AG09319 (cell line): ENCODE measurements at regions not wholly inside any gene's neighbourhood (a gene's known extent, or its start where the extent isn't known, plus 50 kb on each side); places are given as distances from the start of the nearest gene placed in this dataset.

Source experiments
- DNase-seq: peaks from one replicate; pipeline ENCODE4 v3.0.0-alpha.2; 2010; ENCODE audit warnings: low read depth; ENCODE audit errors: extremely low read depth
- TF ChIP-seq, protein P1 (sequence below): IDR thresholded peaks from 2 replicates; pipeline ENCODE4 v1.5.1; 2011; ENCODE audit warnings: low read depth, mild to moderate bottlenecking, inconsistent platforms, low read length, moderate library complexity

DNA sequence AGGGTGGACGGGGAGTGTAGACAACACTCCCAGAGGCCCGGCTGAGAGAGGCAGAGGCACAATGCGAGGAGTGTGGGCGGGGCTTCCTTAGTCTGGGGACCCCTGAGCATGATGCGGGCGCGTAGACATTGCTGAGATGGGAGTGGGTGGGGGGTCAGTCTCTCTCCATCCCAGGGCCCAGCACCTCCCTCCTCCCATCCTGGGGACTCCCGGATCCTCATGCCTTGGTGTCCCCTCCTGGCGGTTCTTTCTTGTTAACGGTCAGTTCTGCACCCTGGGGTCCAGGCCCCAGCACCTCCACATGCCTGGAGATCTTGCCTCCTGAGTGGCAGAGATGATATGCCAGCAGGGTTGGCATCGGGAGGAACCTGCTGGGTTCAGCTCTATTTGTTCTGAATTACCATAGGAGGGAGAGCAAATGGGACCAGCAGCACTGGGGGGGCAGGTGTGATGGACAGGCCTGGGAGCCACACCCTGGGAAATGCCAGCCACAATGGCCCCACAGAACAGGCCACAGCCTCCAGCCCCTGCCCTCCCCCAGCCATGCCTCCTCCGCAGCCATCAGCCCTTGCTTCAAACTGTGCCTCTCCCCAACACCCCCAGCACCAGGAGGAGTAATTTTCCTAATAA, 55.7 kb downstream of the RTL6 start:
- TF ChIP-seq, protein P1, sequence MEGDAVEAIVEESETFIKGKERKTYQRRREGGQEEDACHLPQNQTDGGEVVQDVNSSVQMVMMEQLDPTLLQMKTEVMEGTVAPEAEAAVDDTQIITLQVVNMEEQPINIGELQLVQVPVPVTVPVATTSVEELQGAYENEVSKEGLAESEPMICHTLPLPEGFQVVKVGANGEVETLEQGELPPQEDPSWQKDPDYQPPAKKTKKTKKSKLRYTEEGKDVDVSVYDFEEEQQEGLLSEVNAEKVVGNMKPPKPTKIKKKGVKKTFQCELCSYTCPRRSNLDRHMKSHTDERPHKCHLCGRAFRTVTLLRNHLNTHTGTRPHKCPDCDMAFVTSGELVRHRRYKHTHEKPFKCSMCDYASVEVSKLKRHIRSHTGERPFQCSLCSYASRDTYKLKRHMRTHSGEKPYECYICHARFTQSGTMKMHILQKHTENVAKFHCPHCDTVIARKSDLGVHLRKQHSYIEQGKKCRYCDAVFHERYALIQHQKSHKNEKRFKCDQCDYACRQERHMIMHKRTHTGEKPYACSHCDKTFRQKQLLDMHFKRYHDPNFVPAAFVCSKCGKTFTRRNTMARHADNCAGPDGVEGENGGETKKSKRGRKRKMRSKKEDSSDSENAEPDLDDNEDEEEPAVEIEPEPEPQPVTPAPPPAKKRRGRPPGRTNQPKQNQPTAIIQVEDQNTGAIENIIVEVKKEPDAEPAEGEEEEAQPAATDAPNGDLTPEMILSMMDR: no peak
- DNase-seq: no peak

DNA sequence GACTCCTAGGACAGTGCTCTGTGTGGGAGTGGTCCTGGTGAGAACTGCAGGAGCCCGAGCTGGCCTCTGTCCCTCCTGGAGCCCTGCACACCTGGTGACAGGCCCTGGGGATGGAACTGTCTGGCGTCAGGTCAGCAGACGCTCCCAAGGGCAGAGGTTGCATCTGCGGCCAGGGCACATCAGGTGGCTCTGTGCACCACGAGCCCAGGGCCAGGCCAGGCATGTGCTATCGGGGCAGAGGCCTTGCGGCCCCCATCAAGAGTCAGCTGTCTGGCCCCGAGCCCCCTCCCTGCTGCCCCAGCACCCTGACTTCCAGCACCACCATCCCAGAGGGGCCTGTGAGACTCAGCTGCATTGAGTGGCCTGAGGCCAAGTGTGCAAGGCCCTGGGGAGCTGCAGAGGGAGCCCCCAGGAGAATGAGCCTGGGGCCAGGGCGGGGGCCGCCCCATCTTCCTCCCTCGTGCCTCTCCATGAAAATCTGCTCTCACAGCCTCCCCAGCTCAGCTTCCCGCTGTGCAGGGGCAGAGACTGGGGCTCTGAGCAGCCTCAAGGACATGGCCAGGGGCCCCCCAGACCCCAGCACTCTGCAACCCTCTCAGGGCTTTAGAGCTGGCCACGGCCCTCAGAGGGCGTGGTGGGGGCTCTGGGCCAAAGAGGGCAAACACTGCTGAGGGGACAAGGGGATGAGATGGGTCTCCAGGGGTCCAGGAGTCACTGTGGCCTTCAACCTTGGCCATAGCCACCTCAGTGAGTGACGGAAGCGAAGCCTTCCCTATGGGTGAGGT, 56.4 kb downstream of the RTL6 start:
- DNase-seq: no peak
- TF ChIP-seq, protein P1: no peak

DNA sequence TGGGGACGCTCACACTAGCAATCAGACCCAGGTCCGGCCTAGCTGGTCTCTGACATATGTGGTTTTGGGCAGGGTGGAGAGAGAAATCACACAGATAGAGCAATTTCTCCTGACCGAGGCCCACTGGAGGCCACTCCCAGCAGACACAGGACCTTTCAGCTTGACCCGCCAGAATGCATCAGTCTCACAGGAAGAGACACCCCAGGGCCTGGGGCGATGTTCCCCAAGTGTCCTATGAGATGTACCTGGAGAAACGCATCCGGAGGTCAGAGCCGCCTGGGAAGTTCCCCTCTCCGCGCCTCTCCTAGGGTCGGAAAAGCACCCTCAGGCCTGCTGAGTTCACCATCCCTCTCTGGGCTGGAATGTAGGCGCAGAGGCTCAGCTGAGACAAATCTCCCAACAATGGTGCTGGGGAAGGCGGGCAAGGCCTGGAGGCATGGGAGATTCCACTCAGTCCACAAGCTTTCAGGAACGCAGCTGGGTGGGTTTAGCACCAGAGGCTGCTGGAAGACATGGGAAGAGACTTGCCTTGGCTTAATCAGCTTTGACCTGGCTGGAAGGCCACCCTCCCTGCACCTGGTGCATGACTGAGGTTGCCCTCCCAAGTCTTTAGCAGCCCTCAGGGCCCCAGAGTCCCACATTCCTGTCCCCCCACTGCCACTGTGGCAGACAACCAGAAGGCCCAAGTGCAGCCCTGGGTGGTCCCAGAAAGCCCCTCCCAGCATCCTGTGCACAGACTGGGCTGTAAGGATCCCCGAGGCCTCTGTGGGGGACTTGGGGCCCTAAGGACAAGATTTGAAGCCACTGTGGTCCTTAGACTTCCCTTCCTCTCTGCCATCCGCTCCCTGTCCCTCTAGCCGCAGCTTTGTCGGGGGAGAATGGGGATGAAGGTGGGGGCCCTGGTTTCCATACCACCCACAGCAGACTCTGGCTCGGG, 57.5 kb downstream of the RTL6 start:
- TF ChIP-seq, protein P1: no peak
- DNase-seq: no peak

DNA sequence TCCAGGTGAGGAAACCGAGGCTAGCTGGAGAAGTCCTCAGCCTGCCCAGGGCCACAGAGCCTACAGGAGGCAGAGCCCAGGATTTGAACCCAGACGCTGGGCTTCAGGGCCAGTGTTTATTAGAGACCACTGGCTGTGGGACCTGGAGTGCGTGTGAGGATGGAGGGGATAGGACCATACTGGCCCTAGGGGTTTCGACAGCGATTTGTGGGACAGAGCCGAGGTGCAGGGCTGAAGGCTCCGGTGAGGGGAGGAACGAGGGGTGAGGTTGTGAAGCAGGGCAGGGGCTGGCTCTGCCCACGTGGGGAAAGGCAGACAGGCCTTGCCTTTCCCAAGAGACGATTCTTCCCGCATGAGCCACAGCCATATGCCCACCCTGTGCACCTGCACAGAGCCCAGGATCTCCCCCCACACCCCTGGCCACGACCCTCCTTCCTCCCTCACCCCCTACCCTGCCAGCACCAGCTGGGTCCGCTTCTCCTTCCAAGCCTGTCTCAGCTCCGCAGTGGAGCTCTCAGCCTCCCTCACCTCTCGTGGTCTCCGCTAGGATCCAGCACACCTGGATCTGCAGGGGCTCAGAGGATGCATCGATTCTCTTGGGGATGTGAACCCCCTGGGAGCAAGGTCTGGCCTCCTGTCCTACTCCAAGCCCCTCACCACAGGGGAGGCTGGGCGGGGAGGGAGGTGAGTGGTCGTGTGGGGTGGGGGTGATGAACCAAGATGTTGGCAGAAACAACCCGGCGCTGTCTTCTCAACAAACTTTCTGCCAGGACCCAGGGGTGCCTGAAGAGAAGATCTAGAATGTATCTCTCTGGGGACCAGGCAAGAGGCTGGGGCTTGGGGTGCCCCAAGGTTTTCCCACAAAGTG, 58.4 kb downstream of the RTL6 start:
- TF ChIP-seq, protein P1: no peak
- DNase-seq: no peak

DNA sequence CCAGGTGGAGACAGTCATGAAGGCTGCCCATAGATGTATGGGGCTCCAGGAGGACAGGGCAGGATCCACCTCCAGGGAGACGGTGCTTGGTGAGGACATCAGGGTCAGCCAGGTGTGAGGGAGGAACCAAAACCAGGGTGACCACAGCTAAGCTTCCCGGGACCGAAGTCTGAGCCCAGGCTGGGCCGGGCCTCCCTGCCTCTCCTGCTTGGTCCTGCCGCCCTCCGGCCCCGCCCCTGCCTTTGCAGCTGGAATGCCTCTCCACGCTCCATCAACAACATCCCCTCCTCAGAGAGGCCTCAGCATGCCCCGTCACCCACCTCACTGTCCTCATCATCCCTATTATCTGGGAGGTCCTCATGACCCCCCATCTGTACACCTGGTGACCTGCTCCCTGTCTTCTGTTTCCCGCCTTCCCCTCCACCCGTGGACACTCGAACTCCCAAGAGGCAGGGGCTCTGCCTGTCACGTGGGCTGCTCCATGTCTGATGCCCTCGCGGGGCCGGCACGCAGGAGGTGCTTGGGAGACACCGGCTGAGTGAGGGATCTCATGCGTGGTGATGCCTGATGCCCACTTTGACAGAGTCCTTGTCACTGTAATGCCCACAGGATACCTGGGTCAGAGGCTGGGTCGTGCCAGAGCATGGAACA, 59.4 kb downstream of the RTL6 start:
- TF ChIP-seq, protein P1: no peak
- DNase-seq: no peak

DNA sequence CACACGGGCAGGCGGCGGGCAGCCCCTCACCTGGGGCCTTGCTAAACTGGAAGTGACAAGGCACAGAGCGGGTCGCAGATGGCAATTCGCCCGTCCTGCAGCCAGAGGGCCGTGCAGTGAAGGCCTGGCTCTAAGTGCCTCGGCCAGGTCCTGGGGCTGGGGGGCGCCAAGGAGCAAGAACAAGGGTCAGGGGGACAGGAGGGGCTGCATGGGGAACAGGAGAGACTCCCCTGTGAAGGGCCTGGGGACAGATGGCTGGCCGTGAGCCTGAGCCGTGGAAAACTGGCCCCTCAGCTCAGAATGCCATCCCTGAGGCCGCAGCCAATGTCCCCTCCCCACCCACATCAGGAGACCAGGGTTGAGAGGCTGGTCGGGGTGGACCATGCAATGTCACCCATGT, 60.0 kb downstream of the RTL6 start:
- TF ChIP-seq, protein P1: no peak
- no peak for DNase-seq
